ENCODE measurements at regions not wholly inside any gene's neighbourhood (a gene's known extent, or its start where the extent isn't known, plus 50 kb on each side); places are given as distances from the start of the nearest gene placed in this dataset.

GRCh38 chr4:28744066-28744465 lies 1883.4 kb downstream of the STIM2 start:
- TF ChIP-seq, protein P1, sequence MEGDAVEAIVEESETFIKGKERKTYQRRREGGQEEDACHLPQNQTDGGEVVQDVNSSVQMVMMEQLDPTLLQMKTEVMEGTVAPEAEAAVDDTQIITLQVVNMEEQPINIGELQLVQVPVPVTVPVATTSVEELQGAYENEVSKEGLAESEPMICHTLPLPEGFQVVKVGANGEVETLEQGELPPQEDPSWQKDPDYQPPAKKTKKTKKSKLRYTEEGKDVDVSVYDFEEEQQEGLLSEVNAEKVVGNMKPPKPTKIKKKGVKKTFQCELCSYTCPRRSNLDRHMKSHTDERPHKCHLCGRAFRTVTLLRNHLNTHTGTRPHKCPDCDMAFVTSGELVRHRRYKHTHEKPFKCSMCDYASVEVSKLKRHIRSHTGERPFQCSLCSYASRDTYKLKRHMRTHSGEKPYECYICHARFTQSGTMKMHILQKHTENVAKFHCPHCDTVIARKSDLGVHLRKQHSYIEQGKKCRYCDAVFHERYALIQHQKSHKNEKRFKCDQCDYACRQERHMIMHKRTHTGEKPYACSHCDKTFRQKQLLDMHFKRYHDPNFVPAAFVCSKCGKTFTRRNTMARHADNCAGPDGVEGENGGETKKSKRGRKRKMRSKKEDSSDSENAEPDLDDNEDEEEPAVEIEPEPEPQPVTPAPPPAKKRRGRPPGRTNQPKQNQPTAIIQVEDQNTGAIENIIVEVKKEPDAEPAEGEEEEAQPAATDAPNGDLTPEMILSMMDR (conservative IDR thresholded peaks at IDR 0.05; ENCODE audit: low read depth in 2 of 2) = no peak
- TF ChIP-seq CREB1 (CRISPR knock-in tag; IDR thresholded peaks at IDR 0.05; ENCODE audit: low read depth) (no peak), STAT1 (IDR thresholded peaks at IDR 0.05; ENCODE audit: unreplicated experiment) (no peak), EZH2 (IDR thresholded peaks at IDR 0.05; ENCODE audit: low read depth, unreplicated experiment) (no peak), POLR2AphosphoS5 (IDR thresholded peaks at IDR 0.05; ENCODE audit: low read depth) (no peak)
- TF ChIP-seq, protein P2, sequence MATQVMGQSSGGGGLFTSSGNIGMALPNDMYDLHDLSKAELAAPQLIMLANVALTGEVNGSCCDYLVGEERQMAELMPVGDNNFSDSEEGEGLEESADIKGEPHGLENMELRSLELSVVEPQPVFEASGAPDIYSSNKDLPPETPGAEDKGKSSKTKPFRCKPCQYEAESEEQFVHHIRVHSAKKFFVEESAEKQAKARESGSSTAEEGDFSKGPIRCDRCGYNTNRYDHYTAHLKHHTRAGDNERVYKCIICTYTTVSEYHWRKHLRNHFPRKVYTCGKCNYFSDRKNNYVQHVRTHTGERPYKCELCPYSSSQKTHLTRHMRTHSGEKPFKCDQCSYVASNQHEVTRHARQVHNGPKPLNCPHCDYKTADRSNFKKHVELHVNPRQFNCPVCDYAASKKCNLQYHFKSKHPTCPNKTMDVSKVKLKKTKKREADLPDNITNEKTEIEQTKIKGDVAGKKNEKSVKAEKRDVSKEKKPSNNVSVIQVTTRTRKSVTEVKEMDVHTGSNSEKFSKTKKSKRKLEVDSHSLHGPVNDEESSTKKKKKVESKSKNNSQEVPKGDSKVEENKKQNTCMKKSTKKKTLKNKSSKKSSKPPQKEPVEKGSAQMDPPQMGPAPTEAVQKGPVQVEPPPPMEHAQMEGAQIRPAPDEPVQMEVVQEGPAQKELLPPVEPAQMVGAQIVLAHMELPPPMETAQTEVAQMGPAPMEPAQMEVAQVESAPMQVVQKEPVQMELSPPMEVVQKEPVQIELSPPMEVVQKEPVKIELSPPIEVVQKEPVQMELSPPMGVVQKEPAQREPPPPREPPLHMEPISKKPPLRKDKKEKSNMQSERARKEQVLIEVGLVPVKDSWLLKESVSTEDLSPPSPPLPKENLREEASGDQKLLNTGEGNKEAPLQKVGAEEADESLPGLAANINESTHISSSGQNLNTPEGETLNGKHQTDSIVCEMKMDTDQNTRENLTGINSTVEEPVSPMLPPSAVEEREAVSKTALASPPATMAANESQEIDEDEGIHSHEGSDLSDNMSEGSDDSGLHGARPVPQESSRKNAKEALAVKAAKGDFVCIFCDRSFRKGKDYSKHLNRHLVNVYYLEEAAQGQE (IDR thresholded peaks at IDR 0.05; ENCODE audit: unreplicated experiment) = no peak
